Fibroblast of pulmonary artery (primary cell): ENCODE measurements at regions not wholly inside any gene's neighbourhood (a gene's known extent, or its start where the extent isn't known, plus 50 kb on each side); places are given as distances from the start of the nearest gene placed in this dataset.
"Not testable (repeated sequence)": the region's sequence is repeated elsewhere in the genome, so short reads cannot be mapped to it uniquely, and the experiment has no call there.

Experiments
- DNase-seq: peaks from one replicate; pipeline ENCODE4 v3.0.0-alpha.2; 2010; ENCODE audit warnings: low read depth
- H3K4me3 ChIP-seq: replicated peaks from 2 replicates; pipeline ENCODE4 v1.5.1; 2011; ENCODE audit warnings: low read depth, mild to moderate bottlenecking, control low read depth, low read length, moderate library complexity
- CTCF ChIP-seq: IDR thresholded peaks from 2 replicates; pipeline ENCODE4 v1.5.1; 2011; ENCODE audit warnings: mild to moderate bottlenecking, control low read depth, low read length, inconsistent platforms; ENCODE audit errors: missing control alignments

- TF ChIP-seq CTCF: no peak
- DNase-seq: no peak
These were observed 329.0 kb downstream of the NAF1 start for GRCh38 chr4:162837679-162838078.

GRCh38 chr4:162837241-162837640, 329.4 kb downstream of the NAF1 start:
- no peak for DNase-seq
- H3K4me3 ChIP-seq: no peak overlapping the region
- TF ChIP-seq CTCF: no peak

More at GRCh38 chr4:162837679-162838078, 329.0 kb downstream of the NAF1 start:
- H3K4me3 ChIP-seq: no peak overlapping the region

- DNase-seq: no peak
- TF ChIP-seq CTCF: no peak
- H3K4me3 ChIP-seq: no peak overlapping the region
These were observed 329.9 kb downstream of the NAF1 start for GRCh38 chr4:162836773-162837172.

GRCh38 chr4:162836258-162836657, 330.4 kb downstream of the NAF1 start:
- not testable (repeated sequence) for DNase-seq, H3K4me3 ChIP-seq

- no peak overlapping the region for H3K4me3 ChIP-seq
- TF ChIP-seq CTCF: no peak
- no peak for DNase-seq
These were observed 335.8 kb downstream of the NAF1 start for GRCh38 chr4:162830899-162831298.

- H3K4me3 ChIP-seq, DNase-seq: not testable (repeated sequence)
These were observed 349.3 kb downstream of the NAF1 start for GRCh38 chr4:162817374-162817773.

- TF ChIP-seq CTCF: no peak
- no peak for DNase-seq
- H3K4me3 ChIP-seq: no peak overlapping the region
These were observed 362.3 kb downstream of the NAF1 start for GRCh38 chr4:162804351-162804924.

GRCh38 chr4:162803378-162803777, 363.3 kb downstream of the NAF1 start:
- no peak overlapping the region for H3K4me3 ChIP-seq
- TF ChIP-seq CTCF: no peak
- no peak for DNase-seq
